ENCODE measurements at regions not wholly inside any gene's neighbourhood (a gene's known extent, or its start where the extent isn't known, plus 50 kb on each side); places are given as distances from the start of the nearest gene placed in this dataset.

GRCh38 chr2:164429354-164429753 is 191.9 kb downstream of the GRB14 start:
- DNase-seq (ENCODE audit: low read depth), result no peak
- TF ChIP-seq CTCF (IDR thresholded peaks at IDR 0.05; ENCODE audit: insufficient read depth, low read length, severe bottlenecking), result no peak
- no peak overlapping the region for H3K4me3 ChIP-seq (ENCODE audit: low read depth, low read length)
- no peak for FAIRE-seq
- no peaks in the 10 kb centered on the region for H3K36me3 ChIP-seq (ENCODE audit: control insufficient read depth, insufficient read depth, low read length)
- H3K27me3 ChIP-seq (ENCODE audit: control insufficient read depth, insufficient read depth, low read length), result no peaks in the 10 kb centered on the region

- H3K36me3 ChIP-seq (ENCODE audit: control insufficient read depth, insufficient read depth, low read length), result no peaks in the 10 kb centered on the region
- DNase-seq (ENCODE audit: low read depth) (no peak), FAIRE-seq (no peak)
- no peak for TF ChIP-seq CTCF (IDR thresholded peaks at IDR 0.05; ENCODE audit: insufficient read depth, low read length, severe bottlenecking)
- H3K4me3 ChIP-seq (ENCODE audit: low read depth, low read length), result no peak overlapping the region
- H3K27me3 ChIP-seq (ENCODE audit: control insufficient read depth, insufficient read depth, low read length), result no peaks in the 10 kb centered on the region
These were observed 194.2 kb downstream of the GRB14 start for GRCh38 chr2:164427111-164427510.

GRCh38 chr2:164420787-164421186 is 200.5 kb downstream of the GRB14 start:
- no peak for TF ChIP-seq CTCF (IDR thresholded peaks at IDR 0.05; ENCODE audit: insufficient read depth, low read length, severe bottlenecking)
- Histone ChIP-seq H3K36me3 (ENCODE audit: control insufficient read depth, insufficient read depth, low read length) (no peaks in the 10 kb centered on the region), H3K4me3 (ENCODE audit: low read depth, low read length) (no peak overlapping the region), H3K27me3 (ENCODE audit: control insufficient read depth, insufficient read depth, low read length) (no peaks in the 10 kb centered on the region)
- FAIRE-seq (no peak), DNase-seq (ENCODE audit: low read depth) (no peak)

GRCh38 chr2:164412831-164413230 is 208.5 kb downstream of the GRB14 start:
- H3K27me3 ChIP-seq (ENCODE audit: control insufficient read depth, insufficient read depth, low read length), result no peaks in the 10 kb centered on the region
- FAIRE-seq (no peak), DNase-seq (ENCODE audit: low read depth) (no peak)
- no peaks in the 10 kb centered on the region for H3K36me3 ChIP-seq (ENCODE audit: control insufficient read depth, insufficient read depth, low read length)
- H3K4me3 ChIP-seq (ENCODE audit: low read depth, low read length), result no peak overlapping the region
- no peak for TF ChIP-seq CTCF (IDR thresholded peaks at IDR 0.05; ENCODE audit: insufficient read depth, low read length, severe bottlenecking)

- FAIRE-seq (no peak), DNase-seq (ENCODE audit: low read depth) (no peak)
- TF ChIP-seq CTCF (IDR thresholded peaks at IDR 0.05; ENCODE audit: insufficient read depth, low read length, severe bottlenecking), result no peak
- no peaks in the 10 kb centered on the region for H3K36me3 ChIP-seq (ENCODE audit: control insufficient read depth, insufficient read depth, low read length)
- no peaks in the 10 kb centered on the region for H3K27me3 ChIP-seq (ENCODE audit: control insufficient read depth, insufficient read depth, low read length)
- H3K4me3 ChIP-seq (ENCODE audit: low read depth, low read length), result no peak overlapping the region
These were observed 231.9 kb downstream of the GRB14 start for GRCh38 chr2:164389411-164389810.

GRCh38 chr2:164388511-164388910 is 232.8 kb downstream of the GRB14 start:
- Histone ChIP-seq H3K27me3 (ENCODE audit: control insufficient read depth, insufficient read depth, low read length) (no peaks in the 10 kb centered on the region), H3K36me3 (ENCODE audit: control insufficient read depth, insufficient read depth, low read length) (no peaks in the 10 kb centered on the region), H3K4me3 (ENCODE audit: low read depth, low read length) (no peak overlapping the region)
- DNase-seq (ENCODE audit: low read depth) (peak; percentile 88), FAIRE-seq (peak; percentile 77)
- no peak for TF ChIP-seq CTCF (IDR thresholded peaks at IDR 0.05; ENCODE audit: insufficient read depth, low read length, severe bottlenecking)

All from bronchial epithelial cell (primary cell).